ENCODE measurements at regions not wholly inside any gene's neighbourhood (a gene's known extent, or its start where the extent isn't known, plus 50 kb on each side); places are given as distances from the start of the nearest gene placed in this dataset.

DNA sequence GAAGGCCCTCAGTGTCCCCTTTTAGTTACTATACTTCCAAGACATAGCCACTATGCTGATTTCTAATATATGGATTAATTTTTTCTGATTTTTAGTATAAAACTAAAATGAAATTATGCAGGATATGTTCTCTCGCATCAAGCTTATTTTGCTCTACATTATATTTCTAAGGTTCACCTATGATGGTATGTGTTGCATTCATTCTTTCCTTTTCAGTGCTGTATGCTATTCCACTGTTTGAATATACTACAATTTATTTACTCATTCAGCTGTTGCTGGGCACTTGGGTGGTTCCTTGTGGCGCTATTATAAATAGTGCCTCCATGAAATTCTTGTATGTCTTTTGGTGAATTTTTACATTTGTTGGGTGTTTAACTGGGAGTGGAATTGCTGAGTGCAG is 230.3 kb downstream of the ATG4C start:
- intact Hi-C loops (cut with DNase I), result no loop called here
- 95 to 98% methylated on average over 2 of the region's 2 CpGs for WGBS, 2 donors
- no peak for ATAC-seq (ENCODE audit: low FRiP score)

DNA sequence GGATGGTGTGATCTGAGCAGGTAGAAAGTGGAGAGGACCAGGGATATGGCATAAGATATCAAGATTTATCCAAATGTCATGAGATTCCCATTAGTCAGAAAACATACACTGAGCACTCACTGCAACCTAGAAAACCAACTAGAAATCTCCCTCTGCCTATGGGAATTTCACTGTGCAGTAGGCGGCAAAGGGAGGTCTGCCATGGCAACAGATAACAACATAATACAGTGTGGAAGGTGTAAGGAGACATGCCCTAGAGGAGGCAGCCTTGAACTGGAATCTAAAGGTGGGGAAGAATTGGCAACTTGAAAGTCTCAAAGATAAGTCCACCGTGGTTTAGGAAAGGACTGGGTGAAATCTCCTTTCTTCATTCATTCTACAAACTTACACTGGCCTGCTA is 238.4 kb downstream of the ATG4C start:
- intact Hi-C loops (cut with DNase I), result no loop called here
- 33 to 41% methylated on average over 2 of the region's 2 CpGs for WGBS, 2 donors
- Histone ChIP-seq H3K36me3 (ENCODE audit: control insufficient read depth in 1 of 2, insufficient read depth in 2 of 2, low read length in 1 of 2) (no peaks in the 10 kb centered on the region), H3K4me3 (ENCODE audit: low read length in 2 of 2) (no peak overlapping the region), H3K27me3 (ENCODE audit: control insufficient read depth in 1 of 2, insufficient read depth in 2 of 2, low read length in 1 of 2) (peaks cover 0 to 2% of the 10 kb centered on the region in 2 donors), H3K27ac (ENCODE audit: low read depth in 1 of 2, low read length in 2 of 2) (no peak overlapping the region), H3K9me3 (ENCODE audit: control insufficient read depth, low read length) (peaks cover 2% of the 10 kb centered on the region), H3K4me1 (ENCODE audit: control insufficient read depth in 1 of 2, insufficient read depth in 2 of 2, low read length in 2 of 2) (no peaks in the 10 kb centered on the region)
- no peak for DNase-seq
- no peak for ATAC-seq (ENCODE audit: low FRiP score)

More for the DNA sequence above, 230.3 kb downstream of the ATG4C start:
- DNase-seq, result no peak
- H3K36me3 ChIP-seq (ENCODE audit: control insufficient read depth in 1 of 2, insufficient read depth in 2 of 2, low read length in 1 of 2), result no peaks in the 10 kb centered on the region
- H3K4me1 ChIP-seq (ENCODE audit: control insufficient read depth in 1 of 2, insufficient read depth in 2 of 2, low read length in 2 of 2), result no peaks in the 10 kb centered on the region
- H3K9me3 ChIP-seq (ENCODE audit: control insufficient read depth, low read length), result no peaks in the 10 kb centered on the region
- H3K27me3 ChIP-seq (ENCODE audit: control insufficient read depth in 1 of 2, insufficient read depth in 2 of 2, low read length in 1 of 2), result no peaks in the 10 kb centered on the region
- H3K27ac ChIP-seq (ENCODE audit: low read depth in 1 of 2, low read length in 2 of 2), result no peak overlapping the region
- no peak overlapping the region for H3K4me3 ChIP-seq (ENCODE audit: low read length in 2 of 2)

DNA sequence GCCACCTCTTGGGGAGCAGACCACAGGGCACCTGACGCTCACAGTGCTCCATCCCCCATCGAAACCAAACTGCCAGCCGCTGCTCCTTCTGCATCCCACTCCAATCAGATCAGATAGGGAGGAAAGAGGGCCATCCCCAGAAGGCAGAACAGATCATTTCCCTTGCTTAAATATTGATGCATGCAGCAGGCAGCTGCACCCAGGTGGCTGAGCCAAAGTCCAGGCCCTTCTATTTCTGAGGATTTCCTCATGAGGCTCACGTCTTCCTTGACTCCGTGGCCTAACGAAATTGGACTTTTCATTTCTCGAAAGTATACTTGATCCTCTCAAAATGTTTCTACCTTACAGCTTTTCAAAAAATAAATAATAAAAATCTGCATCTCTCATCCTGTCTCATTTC is 239.2 kb downstream of the ATG4C start:
- Histone ChIP-seq H3K27ac (ENCODE audit: low read depth in 1 of 2, low read length in 2 of 2) (no peak overlapping the region), H3K4me3 (ENCODE audit: low read length in 2 of 2) (no peak overlapping the region), H3K27me3 (ENCODE audit: control insufficient read depth in 1 of 2, insufficient read depth in 2 of 2, low read length in 1 of 2) (peaks cover 0 to 2% of the 10 kb centered on the region in 2 donors), H3K4me1 (ENCODE audit: control insufficient read depth in 1 of 2, insufficient read depth in 2 of 2, low read length in 2 of 2) (no peaks in the 10 kb centered on the region), H3K36me3 (ENCODE audit: control insufficient read depth in 1 of 2, insufficient read depth in 2 of 2, low read length in 1 of 2) (no peaks in the 10 kb centered on the region), H3K9me3 (ENCODE audit: control insufficient read depth, low read length) (peaks cover 2% of the 10 kb centered on the region)
- DNase-seq (no peak), ATAC-seq (ENCODE audit: low FRiP score) (no peak)
- 83 to 85% methylated on average over 7 of the region's 7 CpGs for WGBS, 2 donors
- intact Hi-C loops (cut with DNase I), result no loop called here

DNA sequence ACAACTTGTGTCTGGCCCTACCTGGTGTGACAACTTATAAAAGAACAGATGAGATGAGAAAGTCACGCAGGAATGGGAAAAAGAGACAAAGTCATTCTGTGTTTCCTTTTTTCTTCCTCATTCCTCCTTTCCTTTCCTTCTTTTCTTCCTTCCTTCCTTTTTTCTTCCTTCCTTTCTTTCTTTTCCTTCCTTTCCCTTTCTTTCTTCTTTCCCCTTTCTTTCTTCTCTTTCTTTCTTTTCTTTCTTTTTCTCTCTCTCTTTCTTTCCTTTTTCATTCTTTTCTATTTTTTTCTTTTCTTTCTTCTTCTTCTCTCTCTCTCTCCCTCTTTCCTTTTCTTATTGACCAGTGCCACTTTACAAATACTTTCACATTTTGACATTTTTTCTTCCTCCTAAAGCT is 239.7 kb downstream of the ATG4C start:
- 91 to 92% methylated on average over 1 of the region's 1 CpG for WGBS, 2 donors
- Histone ChIP-seq H3K4me3 (ENCODE audit: low read length in 2 of 2) (no peak overlapping the region), H3K36me3 (ENCODE audit: control insufficient read depth in 1 of 2, insufficient read depth in 2 of 2, low read length in 1 of 2) (no peaks in the 10 kb centered on the region), H3K9me3 (ENCODE audit: control insufficient read depth, low read length) (peaks cover 3% of the 10 kb centered on the region), H3K27ac (ENCODE audit: low read depth in 1 of 2, low read length in 2 of 2) (no peak overlapping the region), H3K27me3 (ENCODE audit: control insufficient read depth in 1 of 2, insufficient read depth in 2 of 2, low read length in 1 of 2) (peaks cover 0 to 2% of the 10 kb centered on the region in 2 donors), H3K4me1 (ENCODE audit: control insufficient read depth in 1 of 2, insufficient read depth in 2 of 2, low read length in 2 of 2) (no peaks in the 10 kb centered on the region)
- intact Hi-C loops (cut with DNase I), result no loop called here
- no peak for DNase-seq
- ATAC-seq (ENCODE audit: low FRiP score), result no peak

DNA sequence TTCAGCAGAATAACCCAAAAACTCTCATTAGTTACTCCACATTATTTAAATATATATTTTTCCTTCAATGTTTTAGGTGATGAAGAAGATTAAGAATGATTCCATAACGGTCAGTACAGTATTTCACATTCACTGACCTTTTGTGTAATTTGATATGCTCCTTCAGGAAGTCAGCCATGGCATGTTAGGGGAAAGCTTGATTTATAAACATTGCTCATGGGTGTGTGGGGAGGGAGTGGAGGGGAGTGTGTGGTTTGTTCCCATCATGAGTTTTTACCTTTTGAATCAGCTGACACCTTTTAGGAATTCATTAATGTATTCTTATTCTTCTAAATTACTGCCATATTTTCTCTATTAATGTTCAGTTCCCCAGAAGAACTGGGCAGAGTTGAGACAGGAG is 240.2 kb downstream of the ATG4C start:
- ATAC-seq (ENCODE audit: low FRiP score), result no peak
- no peaks in the 10 kb centered on the region for H3K4me1 ChIP-seq (ENCODE audit: control insufficient read depth in 1 of 2, insufficient read depth in 2 of 2, low read length in 2 of 2)
- peaks cover 7% of the 10 kb centered on the region for H3K9me3 ChIP-seq (ENCODE audit: control insufficient read depth, low read length)
- H3K27me3 ChIP-seq (ENCODE audit: control insufficient read depth in 1 of 2, insufficient read depth in 2 of 2, low read length in 1 of 2), result peaks cover 0 to 2% of the 10 kb centered on the region in 2 donors
- intact Hi-C loops (cut with DNase I), result no loop called here
- H3K4me3 ChIP-seq (ENCODE audit: low read length in 2 of 2), result no peak overlapping the region
- H3K27ac ChIP-seq (ENCODE audit: low read depth in 1 of 2, low read length in 2 of 2), result no peak overlapping the region
- WGBS, 2 donors, result 6 to 8% methylated on average over 1 of the region's 1 CpG
- H3K36me3 ChIP-seq (ENCODE audit: control insufficient read depth in 1 of 2, insufficient read depth in 2 of 2, low read length in 1 of 2), result no peaks in the 10 kb centered on the region
- no peak for DNase-seq

DNA sequence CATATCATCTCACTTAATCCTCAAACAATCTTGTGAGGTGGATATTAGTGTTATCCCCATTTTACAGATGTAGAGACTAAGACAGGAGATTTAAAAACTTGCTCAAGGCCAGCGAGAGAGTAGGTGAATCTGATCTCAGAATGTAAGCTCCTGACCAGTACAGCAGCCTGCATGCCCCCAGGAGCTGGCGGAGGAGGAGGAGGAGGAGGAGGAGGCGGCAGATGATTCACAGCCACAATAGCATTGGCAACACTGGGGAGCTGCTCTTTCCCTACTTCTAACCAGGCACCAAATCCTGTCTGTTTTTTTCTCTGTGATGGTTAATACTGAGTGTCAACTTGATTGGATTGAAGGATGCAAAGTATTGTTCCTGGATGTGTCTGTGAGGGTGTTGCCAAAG is 243.2 kb downstream of the ATG4C start:
- intact Hi-C loops (cut with DNase I), result no loop called here
- no peak for ATAC-seq (ENCODE audit: low FRiP score)
- WGBS, 2 donors, result 42 to 51% methylated on average over 3 of the region's 3 CpGs

DNA sequence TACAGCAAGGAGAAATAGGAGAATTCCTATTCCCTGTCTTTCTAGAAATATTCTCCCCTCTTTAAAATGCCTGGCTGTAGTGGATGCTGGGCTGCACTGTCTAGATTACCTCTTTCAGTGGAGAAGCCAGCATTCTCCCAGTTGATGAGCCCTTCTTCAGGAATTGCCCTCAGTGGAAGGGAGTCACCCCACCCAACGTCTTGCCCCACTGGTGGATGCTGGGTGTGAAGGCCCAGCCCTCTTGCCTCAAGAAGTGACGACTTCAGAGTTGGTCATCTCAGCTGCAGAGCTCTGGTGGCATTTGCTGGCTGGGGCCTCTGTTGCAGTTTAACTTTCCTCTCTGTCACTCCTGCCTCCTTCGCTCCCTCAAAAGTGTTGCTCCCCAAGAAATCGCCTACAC is 248.2 kb downstream of the ATG4C start:
- 76% methylated on average over 4 of the region's 4 CpGs for whole genome bisulfite sequencing, 2 donors
- peaks cover 5% of the 10 kb centered on the region for H3K9me3 ChIP-seq (ENCODE audit: control insufficient read depth, low read length)

More for the DNA sequence above, 243.2 kb downstream of the ATG4C start:
- Histone ChIP-seq H3K27ac (ENCODE audit: low read depth in 1 of 2, low read length in 2 of 2) (no peak overlapping the region), H3K27me3 (ENCODE audit: control insufficient read depth in 1 of 2, insufficient read depth in 2 of 2, low read length in 1 of 2) (no peaks in the 10 kb centered on the region), H3K4me3 (ENCODE audit: low read length in 2 of 2) (no peak overlapping the region), H3K4me1 (ENCODE audit: control insufficient read depth in 1 of 2, insufficient read depth in 2 of 2, low read length in 2 of 2) (no peaks in the 10 kb centered on the region), H3K9me3 (ENCODE audit: control insufficient read depth, low read length) (peaks cover 7% of the 10 kb centered on the region), H3K36me3 (ENCODE audit: control insufficient read depth in 1 of 2, insufficient read depth in 2 of 2, low read length in 1 of 2) (no peaks in the 10 kb centered on the region)
- no peak for DNase-seq

DNA sequence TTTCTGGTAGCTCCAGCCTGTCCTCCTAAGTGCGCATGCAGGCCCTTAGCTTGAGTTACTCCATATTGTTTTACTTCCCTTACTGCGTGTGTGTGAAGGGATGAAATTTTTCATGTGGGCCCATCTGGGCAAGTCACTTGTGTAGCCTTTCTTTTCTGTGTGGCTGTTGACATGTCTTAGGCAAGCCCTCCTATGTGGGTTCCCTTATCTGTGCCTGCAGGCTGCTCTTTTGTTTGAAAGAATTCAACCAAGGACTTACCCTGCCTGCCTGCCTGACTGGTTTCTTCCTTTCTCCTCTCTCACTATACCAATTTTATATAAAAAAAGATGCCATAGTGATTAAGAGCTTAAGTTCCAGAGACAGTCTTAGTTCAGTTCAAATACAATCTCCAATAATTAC is 249.3 kb downstream of the ATG4C start:
- DNase-seq (no peak), ATAC-seq (ENCODE audit: low FRiP score) (no peak)
- H3K9me3 ChIP-seq (ENCODE audit: control insufficient read depth, low read length), result peaks cover 5% of the 10 kb centered on the region
- no peaks in the 10 kb centered on the region for H3K36me3 ChIP-seq (ENCODE audit: control insufficient read depth in 1 of 2, insufficient read depth in 2 of 2, low read length in 1 of 2)
- H3K27me3 ChIP-seq (ENCODE audit: control insufficient read depth in 1 of 2, insufficient read depth in 2 of 2, low read length in 1 of 2), result no peaks in the 10 kb centered on the region
- no peak overlapping the region for H3K4me3 ChIP-seq (ENCODE audit: low read length in 2 of 2)
- H3K27ac ChIP-seq (ENCODE audit: low read depth in 1 of 2, low read length in 2 of 2), result no peak overlapping the region
- WGBS, 2 donors, result 83 to 86% methylated on average over 2 of the region's 2 CpGs
- intact Hi-C loops (cut with DNase I), result no loop called here
- H3K4me1 ChIP-seq (ENCODE audit: control insufficient read depth in 1 of 2, insufficient read depth in 2 of 2, low read length in 2 of 2), result no peaks in the 10 kb centered on the region

More for the DNA sequence above, 248.2 kb downstream of the ATG4C start:
- no peak overlapping the region for H3K4me3 ChIP-seq (ENCODE audit: low read length in 2 of 2)
- ATAC-seq (ENCODE audit: low FRiP score) (no peak), DNase-seq (no peak)
- no peaks in the 10 kb centered on the region for H3K27me3 ChIP-seq (ENCODE audit: control insufficient read depth in 1 of 2, insufficient read depth in 2 of 2, low read length in 1 of 2)
- no peaks in the 10 kb centered on the region for H3K4me1 ChIP-seq (ENCODE audit: control insufficient read depth in 1 of 2, insufficient read depth in 2 of 2, low read length in 2 of 2)
- H3K36me3 ChIP-seq (ENCODE audit: control insufficient read depth in 1 of 2, insufficient read depth in 2 of 2, low read length in 1 of 2), result no peaks in the 10 kb centered on the region
- intact Hi-C loops (cut with DNase I), result no loop called here
- no peak overlapping the region for H3K27ac ChIP-seq (ENCODE audit: low read depth in 1 of 2, low read length in 2 of 2)

DNA sequence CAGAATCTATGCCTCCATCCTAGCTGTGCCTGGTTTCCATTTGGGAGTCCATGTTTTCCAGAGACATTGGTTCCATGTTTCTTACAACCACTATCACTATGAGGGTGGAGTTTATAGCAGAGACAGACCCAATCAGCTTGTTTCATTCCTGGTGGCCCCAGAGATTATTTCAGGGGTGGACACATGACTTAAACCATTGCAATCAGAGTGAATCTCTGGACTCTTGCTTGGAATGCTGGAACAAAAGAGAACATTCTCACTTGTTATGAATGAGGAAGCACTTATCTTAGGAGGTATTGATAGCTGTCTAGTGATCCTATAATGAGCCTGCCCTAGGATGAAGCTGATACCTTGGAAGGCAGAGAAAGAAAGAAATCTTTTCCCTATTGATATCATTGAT is 250.3 kb downstream of the ATG4C start:
- DNase-seq (no peak), ATAC-seq (ENCODE audit: low FRiP score) (no peak)
- Histone ChIP-seq H3K9me3 (ENCODE audit: control insufficient read depth, low read length) (no peaks in the 10 kb centered on the region), H3K4me1 (ENCODE audit: control insufficient read depth in 1 of 2, insufficient read depth in 2 of 2, low read length in 2 of 2) (no peaks in the 10 kb centered on the region), H3K4me3 (ENCODE audit: low read length in 2 of 2) (no peak overlapping the region), H3K36me3 (ENCODE audit: control insufficient read depth in 1 of 2, insufficient read depth in 2 of 2, low read length in 1 of 2) (no peaks in the 10 kb centered on the region), H3K27me3 (ENCODE audit: control insufficient read depth in 1 of 2, insufficient read depth in 2 of 2, low read length in 1 of 2) (no peaks in the 10 kb centered on the region), H3K27ac (ENCODE audit: low read depth in 1 of 2, low read length in 2 of 2) (no peak overlapping the region)
- intact Hi-C loops (cut with DNase I), result no loop called here
